ENCODE measurements at regions not wholly inside any gene's neighbourhood (a gene's known extent, or its start where the extent isn't known, plus 50 kb on each side); places are given as distances from the start of the nearest gene placed in this dataset.

DNA sequence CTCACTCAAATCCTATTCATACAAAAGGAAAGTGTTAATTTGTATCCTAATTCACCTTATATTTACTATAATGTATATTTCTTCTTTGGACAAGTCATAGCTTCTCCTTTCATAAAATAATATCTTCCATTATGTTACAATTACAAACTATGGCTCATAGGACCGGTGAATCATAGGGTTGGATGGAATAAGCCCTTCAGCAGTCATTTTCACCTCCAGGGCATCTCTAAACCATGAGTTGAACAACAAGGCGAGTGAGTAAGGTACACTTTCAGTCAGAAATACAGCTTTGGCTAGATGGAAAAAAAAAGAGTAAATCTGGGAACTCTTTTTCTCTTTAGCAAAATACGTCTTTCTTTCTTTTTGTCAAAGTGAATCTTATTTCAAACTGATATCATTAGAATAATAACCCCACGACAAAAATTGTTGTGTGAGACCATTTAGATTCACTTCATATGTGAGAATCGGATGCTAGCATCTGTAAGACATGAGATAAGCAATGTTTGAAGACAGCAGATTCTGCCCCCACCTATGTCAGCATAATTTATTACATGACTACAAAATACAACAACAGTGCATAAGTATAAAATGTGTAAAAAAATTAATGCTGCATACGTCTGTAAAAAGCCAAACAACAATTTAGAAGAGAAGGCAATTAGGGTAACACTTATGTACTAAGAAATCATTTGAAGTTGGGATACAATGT lies 184.4 kb upstream of the SLC38A2 start:
- Histone ChIP-seq H3K9me2 (ENCODE audit: low read depth, low read length) (no peaks in the 10 kb centered on the region), H4K20me1 (ENCODE audit: insufficient read depth, low read length) (no peaks in the 10 kb centered on the region), H3K27me3 (ENCODE audit: insufficient read depth, low read length) (no peaks in the 10 kb centered on the region), H3F3A (ENCODE audit: insufficient read depth, low read length) (no peaks in the 10 kb centered on the region), H3K9me3 (ENCODE audit: low read length) (no peaks in the 10 kb centered on the region), H3K9ac (ENCODE audit: low read length) (no peak overlapping the region), H3K79me2 (ENCODE audit: insufficient read depth, low read length) (no peaks in the 10 kb centered on the region), H3K4me1 (ENCODE audit: insufficient read depth, low read length, severe bottlenecking) (no peaks in the 10 kb centered on the region), H3K4me3 (ENCODE audit: low read depth, low read length, poor library complexity, severe bottlenecking) (no peak overlapping the region), H3K4me2 (ENCODE audit: low read length) (no peak overlapping the region), H3K27ac (ENCODE audit: low read depth, low read length, poor library complexity, severe bottlenecking) (no peak overlapping the region), H3K36me3 (ENCODE audit: insufficient read depth, low read length) (no peaks in the 10 kb centered on the region), H2AFZ (ENCODE audit: low read length) (no peak overlapping the region)
- TF ChIP-seq, protein P1, sequence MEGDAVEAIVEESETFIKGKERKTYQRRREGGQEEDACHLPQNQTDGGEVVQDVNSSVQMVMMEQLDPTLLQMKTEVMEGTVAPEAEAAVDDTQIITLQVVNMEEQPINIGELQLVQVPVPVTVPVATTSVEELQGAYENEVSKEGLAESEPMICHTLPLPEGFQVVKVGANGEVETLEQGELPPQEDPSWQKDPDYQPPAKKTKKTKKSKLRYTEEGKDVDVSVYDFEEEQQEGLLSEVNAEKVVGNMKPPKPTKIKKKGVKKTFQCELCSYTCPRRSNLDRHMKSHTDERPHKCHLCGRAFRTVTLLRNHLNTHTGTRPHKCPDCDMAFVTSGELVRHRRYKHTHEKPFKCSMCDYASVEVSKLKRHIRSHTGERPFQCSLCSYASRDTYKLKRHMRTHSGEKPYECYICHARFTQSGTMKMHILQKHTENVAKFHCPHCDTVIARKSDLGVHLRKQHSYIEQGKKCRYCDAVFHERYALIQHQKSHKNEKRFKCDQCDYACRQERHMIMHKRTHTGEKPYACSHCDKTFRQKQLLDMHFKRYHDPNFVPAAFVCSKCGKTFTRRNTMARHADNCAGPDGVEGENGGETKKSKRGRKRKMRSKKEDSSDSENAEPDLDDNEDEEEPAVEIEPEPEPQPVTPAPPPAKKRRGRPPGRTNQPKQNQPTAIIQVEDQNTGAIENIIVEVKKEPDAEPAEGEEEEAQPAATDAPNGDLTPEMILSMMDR (IDR thresholded peaks at IDR 0.05; ENCODE audit: low read length) = no peak
- TF ChIP-seq EZH2 (IDR thresholded peaks at IDR 0.05; ENCODE audit: borderline replicate concordance, low read length) = no peak

DNA sequence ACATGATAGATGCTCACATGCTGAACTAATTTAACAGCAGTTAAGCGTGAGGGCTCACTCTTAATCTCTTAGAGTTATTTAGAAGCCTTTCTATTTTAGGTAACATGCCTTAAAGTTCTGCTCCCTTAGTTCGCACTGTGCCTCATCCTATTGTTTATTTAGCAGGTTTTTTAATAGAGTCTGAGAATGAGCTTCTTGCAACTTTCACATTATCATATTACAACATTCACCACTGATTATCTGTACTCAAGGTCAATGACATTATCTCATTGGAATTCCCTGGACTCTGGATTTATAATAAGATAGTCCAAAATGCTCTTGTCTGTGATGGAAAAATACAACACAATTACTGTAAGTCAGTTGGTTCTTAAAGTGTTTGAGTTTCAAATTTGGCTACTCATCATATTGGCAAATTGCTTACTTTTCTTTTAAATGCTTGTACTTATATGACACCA lies 183.6 kb upstream of the SLC38A2 start:
- Histone ChIP-seq H2AFZ (ENCODE audit: low read length) (no peak overlapping the region), H3K9ac (ENCODE audit: low read length) (no peak overlapping the region), H3K27me3 (ENCODE audit: insufficient read depth, low read length) (no peaks in the 10 kb centered on the region), H3F3A (ENCODE audit: insufficient read depth, low read length) (no peaks in the 10 kb centered on the region), H3K9me2 (ENCODE audit: low read depth, low read length) (no peaks in the 10 kb centered on the region), H3K9me3 (ENCODE audit: low read length) (no peaks in the 10 kb centered on the region), H3K4me2 (ENCODE audit: low read length) (no peak overlapping the region), H3K79me2 (ENCODE audit: insufficient read depth, low read length) (no peaks in the 10 kb centered on the region), H3K36me3 (ENCODE audit: insufficient read depth, low read length) (no peaks in the 10 kb centered on the region), H3K27ac (ENCODE audit: low read depth, low read length, poor library complexity, severe bottlenecking) (no peak overlapping the region), H3K4me1 (ENCODE audit: insufficient read depth, low read length, severe bottlenecking) (no peaks in the 10 kb centered on the region), H3K4me3 (ENCODE audit: low read depth, low read length, poor library complexity, severe bottlenecking) (no peak overlapping the region), H4K20me1 (ENCODE audit: insufficient read depth, low read length) (no peaks in the 10 kb centered on the region)
- TF ChIP-seq, protein P1 (IDR thresholded peaks at IDR 0.05; ENCODE audit: low read length) = no peak

DNA sequence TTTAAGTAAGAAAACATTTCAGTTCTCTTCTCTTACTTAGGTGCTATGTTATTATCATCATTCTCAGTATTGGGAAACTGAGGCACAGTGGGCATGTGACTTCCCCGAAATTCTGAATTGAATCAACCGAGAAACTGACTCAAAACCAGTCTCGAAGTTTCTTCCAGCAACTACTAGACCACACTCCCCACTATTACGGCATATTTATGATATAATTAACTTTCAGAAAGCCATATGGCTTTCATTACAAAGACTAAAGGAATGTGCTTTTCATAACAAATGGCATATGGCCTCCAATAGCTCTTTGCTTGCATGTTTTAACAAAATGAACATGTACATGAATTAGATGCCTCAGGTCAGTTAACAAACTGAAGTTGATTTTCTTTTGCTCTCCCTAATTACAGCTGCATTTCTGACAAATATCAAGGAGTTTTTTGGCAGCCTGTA lies 182.9 kb upstream of the SLC38A2 start:
- H2AFZ ChIP-seq (ENCODE audit: low read length) = no peak overlapping the region
- H3K9me3 ChIP-seq (ENCODE audit: low read length) = no peaks in the 10 kb centered on the region
- no peak overlapping the region for H3K4me3 ChIP-seq (ENCODE audit: low read depth, low read length, poor library complexity, severe bottlenecking)
- H3F3A ChIP-seq (ENCODE audit: insufficient read depth, low read length) = no peaks in the 10 kb centered on the region
- H3K9ac ChIP-seq (ENCODE audit: low read length) = no peak overlapping the region
- H3K4me2 ChIP-seq (ENCODE audit: low read length) = no peak overlapping the region
- no peaks in the 10 kb centered on the region for H3K79me2 ChIP-seq (ENCODE audit: insufficient read depth, low read length)
- TF ChIP-seq, protein P1 (IDR thresholded peaks at IDR 0.05; ENCODE audit: low read length) = no peak
- TF ChIP-seq EZH2 (IDR thresholded peaks at IDR 0.05; ENCODE audit: borderline replicate concordance, low read length) = no peak
- H4K20me1 ChIP-seq (ENCODE audit: insufficient read depth, low read length) = no peaks in the 10 kb centered on the region
- H3K9me2 ChIP-seq (ENCODE audit: low read depth, low read length) = no peaks in the 10 kb centered on the region
- H3K36me3 ChIP-seq (ENCODE audit: insufficient read depth, low read length) = no peaks in the 10 kb centered on the region
- no peaks in the 10 kb centered on the region for H3K27me3 ChIP-seq (ENCODE audit: insufficient read depth, low read length)
- H3K4me1 ChIP-seq (ENCODE audit: insufficient read depth, low read length, severe bottlenecking) = no peaks in the 10 kb centered on the region
- no peak overlapping the region for H3K27ac ChIP-seq (ENCODE audit: low read depth, low read length, poor library complexity, severe bottlenecking)
